ENCODE measurements at regions not wholly inside any gene's neighbourhood (a gene's known extent, or its start where the extent isn't known, plus 50 kb on each side); places are given as distances from the start of the nearest gene placed in this dataset.
"Not testable (repeated sequence)": the region's sequence is repeated elsewhere in the genome, so short reads cannot be mapped to it uniquely, and the experiment has no call there.

GRCh38 chr5:116788851-116789403 lies 214.3 kb upstream of the SEMA6A start:
- no peak for DNase-seq

GRCh38 chr5:116787570-116787969 lies 212.9 kb upstream of the SEMA6A start:
- DNase-seq = no peak

- no peak for DNase-seq
These were observed 210.5 kb upstream of the SEMA6A start for GRCh38 chr5:116785106-116785505.

- DNase-seq = no peak
These were observed 205.2 kb upstream of the SEMA6A start for GRCh38 chr5:116779846-116780245.

GRCh38 chr5:116778651-116779280 lies 204.1 kb upstream of the SEMA6A start:
- no peak for DNase-seq

- DNase-seq = no peak
These were observed 203.4 kb upstream of the SEMA6A start for GRCh38 chr5:116778032-116778431.

GRCh38 chr5:116773926-116774325 lies 199.3 kb upstream of the SEMA6A start:
- no peak for DNase-seq

- DNase-seq = no peak
These were observed 198.2 kb upstream of the SEMA6A start for GRCh38 chr5:116772806-116773205.

- no peak for DNase-seq
These were observed 197.5 kb upstream of the SEMA6A start for GRCh38 chr5:116772152-116772501.

GRCh38 chr5:116771466-116772151 lies 197.0 kb upstream of the SEMA6A start:
- DNase-seq = no peak

- not testable (repeated sequence) for DNase-seq
These were observed 195.3 kb upstream of the SEMA6A start for GRCh38 chr5:116769953-116770352.

- DNase-seq = no peak
These were observed 194.8 kb upstream of the SEMA6A start for GRCh38 chr5:116769470-116769869.

GRCh38 chr5:116766470-116766947 lies 191.9 kb upstream of the SEMA6A start:
- no peak for DNase-seq

- DNase-seq = no peak
These were observed 190.8 kb upstream of the SEMA6A start for GRCh38 chr5:116765441-116765840.

GRCh38 chr5:116764941-116765340 lies 190.3 kb upstream of the SEMA6A start:
- no peak for DNase-seq

GRCh38 chr5:116763987-116764866 lies 189.6 kb upstream of the SEMA6A start:
- no peak for DNase-seq

GRCh38 chr5:116759860-116760640 lies 185.4 kb upstream of the SEMA6A start:
- DNase-seq = no peak

- no peak for DNase-seq
These were observed 182.7 kb upstream of the SEMA6A start for GRCh38 chr5:116757326-116757725.

GRCh38 chr5:116756531-116756930 lies 181.9 kb upstream of the SEMA6A start:
- DNase-seq = no peak

GRCh38 chr5:116754556-116754955 lies 179.9 kb upstream of the SEMA6A start:
- no peak for DNase-seq

GRCh38 chr5:116751684-116752083 lies 177.1 kb upstream of the SEMA6A start:
- DNase-seq = no peak

Measured in NCI-H2107 (cell line).